Stimulated activated CD4-positive, alpha-beta T cell treated with anti-CD3 and anti-CD28 coated beads, Interleukin-1b, Interleukin-23, amount 100 ng/mL, for 4 hours (primary cell): ENCODE measurements at regions not wholly inside any gene's neighbourhood (a gene's known extent, or its start where the extent isn't known, plus 50 kb on each side); places are given as distances from the start of the nearest gene placed in this dataset.
"Not testable (repeated sequence)": the region's sequence is repeated elsewhere in the genome, so short reads cannot be mapped to it uniquely, and the experiment has no call there.

Experiments used
- DNase-seq, 2 donors: peaks; one replicate each; pipeline ENCODE4 v3.0.0-alpha.2; 2020; ENCODE audit warnings: low read depth in 2 of 2

DNA sequence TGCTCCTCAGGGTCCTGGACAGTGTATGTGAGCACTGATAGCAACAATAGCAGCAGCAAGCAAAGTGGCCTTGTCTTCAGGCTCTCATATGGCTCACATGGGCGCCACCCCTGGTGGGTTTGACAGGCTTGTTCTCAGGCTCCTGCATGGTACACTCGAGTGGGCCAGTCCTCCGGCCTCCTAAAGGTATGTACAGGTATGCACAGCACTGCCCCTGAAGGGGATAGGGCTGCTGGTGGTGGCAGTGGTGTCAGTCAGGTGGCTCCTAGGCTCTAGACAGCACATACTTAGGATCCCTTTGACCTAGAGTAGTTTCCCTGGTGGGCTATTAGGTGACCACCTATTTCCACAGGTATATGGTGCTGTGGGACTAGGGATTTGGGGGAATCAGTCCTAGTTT lies 79.8 kb downstream of the LGALS9B start:
- not testable (repeated sequence) for DNase-seq

DNA sequence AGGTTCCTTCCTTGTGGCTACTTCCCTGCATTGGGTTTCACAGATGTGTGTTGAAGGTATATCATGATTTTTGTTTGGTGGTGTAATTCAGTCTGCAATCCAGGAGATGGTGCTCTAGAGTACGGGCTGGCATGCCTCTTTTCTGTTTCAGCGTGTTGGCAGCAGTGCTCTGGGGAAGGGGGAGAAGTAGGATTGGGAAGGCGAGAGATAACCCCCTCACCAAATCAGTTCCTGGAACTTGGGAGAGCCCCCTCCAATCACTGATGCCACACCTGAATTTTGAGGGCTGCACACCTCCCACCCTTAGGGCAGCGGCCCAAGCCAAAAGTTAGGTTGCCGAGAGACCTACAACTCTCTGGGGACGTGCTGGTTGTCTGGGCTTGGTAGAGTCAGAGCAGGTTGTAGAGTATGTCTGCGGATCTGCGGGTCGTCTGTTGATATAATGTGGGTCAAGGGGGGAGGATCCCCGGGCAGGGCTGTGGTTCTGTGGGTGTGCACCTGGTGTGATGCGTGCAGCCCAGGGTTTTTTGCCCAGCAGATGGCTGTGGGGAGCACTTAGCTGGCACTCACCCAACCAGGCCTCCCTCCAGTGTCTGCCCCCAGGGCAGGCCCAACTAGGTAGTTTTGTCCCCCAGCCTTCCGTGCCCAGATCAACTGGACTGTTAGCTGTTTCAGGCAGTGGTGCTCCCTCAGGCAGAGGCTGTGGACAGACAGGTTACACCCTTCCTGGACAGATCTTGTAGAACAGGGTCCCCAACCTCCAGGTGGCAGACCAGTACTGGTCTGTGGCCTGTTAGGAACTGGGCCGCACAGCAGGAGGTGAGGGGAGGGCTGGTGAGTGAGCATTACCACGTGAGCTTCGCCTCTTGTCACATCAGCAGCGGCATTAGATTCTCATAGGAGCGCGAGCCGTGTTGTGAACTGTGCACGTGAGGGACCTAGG lies 85.7 kb downstream of the LGALS9B start:
- peak in 1 of 2 donors; percentile 1 for DNase-seq

DNA sequence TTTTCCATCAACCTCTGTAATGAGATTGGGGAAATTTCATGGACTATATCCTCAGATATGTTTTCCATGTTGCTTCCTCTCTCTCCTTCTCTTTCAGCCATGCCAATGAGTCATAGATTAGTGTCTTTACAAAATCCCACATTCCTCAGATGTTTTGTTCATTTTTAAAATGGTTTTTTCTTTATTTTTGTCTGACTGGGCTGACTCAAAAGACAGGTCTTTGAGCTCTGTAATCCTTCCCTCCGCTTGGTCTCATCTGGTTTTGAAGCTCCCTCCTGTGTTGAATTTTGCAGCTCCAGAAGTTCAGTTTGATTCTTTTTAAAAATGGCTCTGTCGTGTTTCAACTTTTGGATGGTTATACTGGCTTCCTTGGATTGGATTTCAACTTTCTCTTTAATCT lies 86.7 kb downstream of the LGALS9B start:
- not testable (repeated sequence) for DNase-seq

DNA sequence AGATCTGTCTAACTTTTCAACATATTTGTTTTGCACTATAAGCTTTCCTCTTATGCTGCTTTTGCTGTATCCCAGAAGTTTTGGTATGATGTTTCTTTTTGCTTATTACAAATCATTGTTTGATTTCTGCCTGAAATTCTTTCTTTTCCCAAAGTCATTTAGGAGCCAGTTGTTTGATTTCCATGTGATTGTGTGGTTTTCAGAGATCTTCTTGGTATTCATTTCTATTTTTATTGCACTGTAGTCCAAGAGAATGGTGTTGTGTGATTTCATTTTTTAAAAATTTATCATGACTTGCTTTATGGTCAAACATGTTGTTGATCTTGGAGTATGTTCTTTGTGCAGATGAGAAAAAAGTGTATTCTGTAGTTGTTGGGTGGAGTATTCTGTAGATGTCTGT lies 88.1 kb downstream of the LGALS9B start:
- not testable (repeated sequence) for DNase-seq

DNA sequence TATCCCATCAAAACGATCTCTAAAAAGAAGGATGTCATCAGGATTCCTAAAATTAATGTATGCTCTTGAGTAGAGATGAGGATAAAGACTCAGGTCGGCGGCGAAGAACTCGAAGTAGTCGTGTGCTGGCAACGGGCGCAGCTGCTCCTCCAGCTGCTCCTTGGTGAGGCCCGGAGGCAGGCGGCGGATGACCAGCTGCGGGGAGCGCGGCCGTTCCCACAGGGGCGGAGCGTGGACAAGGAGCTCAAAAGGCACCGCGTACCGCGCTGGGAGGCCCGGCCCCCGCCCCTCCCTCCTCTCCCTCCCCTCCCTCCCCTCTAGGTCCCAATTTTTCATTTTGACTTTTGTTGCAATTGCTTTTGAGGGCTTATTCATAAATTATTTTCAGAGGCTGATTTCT lies 90.7 kb downstream of the LGALS9B start:
- not testable (repeated sequence) for DNase-seq

DNA sequence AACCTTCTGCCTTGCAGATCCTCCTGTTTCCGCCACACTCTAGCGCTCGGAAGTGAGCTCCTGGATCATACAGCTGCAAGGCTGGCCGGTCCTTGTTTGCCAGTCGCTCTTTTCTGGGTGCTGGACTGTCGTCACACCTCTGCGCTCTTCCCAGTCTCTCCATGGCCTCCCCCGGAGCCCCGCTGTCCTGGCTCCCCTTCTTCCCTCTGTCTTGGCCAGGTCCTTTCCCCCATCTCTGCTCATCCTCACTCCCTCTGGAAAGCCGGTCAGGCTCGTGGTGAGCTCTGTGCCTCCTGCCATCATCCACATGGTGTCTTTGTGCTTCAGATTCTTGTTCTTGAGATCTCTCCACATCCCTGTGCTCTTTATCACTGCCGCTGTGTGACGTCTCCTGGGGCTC lies 91.6 kb downstream of the LGALS9B start:
- DNase-seq = not testable (repeated sequence)
